ENCODE measurements at regions not wholly inside any gene's neighbourhood (a gene's known extent, or its start where the extent isn't known, plus 50 kb on each side); places are given as distances from the start of the nearest gene placed in this dataset.

DNA sequence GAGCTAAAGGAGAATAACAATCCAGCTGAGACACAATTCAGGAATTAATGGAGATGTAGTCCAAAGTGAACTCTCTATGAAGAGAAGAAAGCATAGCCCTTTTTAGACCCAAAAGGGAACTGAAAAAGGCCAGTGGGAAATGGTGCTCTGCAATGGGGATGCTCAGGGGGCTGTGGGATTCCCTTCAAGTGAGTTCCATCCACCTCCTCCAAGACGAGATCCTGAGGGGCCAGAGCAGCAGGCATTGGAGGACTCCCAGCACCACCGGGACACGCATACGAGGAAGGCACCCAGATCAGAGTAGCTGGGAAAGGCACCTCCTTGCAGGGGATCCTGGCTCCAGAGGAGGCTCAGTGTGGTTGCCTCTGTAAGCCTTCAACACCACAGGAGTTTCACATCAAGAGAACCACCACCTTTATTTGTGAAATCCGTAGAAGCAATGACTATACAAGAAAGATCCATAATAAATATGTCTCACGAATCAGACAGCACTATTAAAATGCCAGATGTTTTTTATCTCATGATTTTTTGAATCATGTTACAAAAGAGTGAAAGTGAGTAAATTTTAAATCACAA is 288.2 kb downstream of the MED10 start:
- TF ChIP-seq, protein P1, sequence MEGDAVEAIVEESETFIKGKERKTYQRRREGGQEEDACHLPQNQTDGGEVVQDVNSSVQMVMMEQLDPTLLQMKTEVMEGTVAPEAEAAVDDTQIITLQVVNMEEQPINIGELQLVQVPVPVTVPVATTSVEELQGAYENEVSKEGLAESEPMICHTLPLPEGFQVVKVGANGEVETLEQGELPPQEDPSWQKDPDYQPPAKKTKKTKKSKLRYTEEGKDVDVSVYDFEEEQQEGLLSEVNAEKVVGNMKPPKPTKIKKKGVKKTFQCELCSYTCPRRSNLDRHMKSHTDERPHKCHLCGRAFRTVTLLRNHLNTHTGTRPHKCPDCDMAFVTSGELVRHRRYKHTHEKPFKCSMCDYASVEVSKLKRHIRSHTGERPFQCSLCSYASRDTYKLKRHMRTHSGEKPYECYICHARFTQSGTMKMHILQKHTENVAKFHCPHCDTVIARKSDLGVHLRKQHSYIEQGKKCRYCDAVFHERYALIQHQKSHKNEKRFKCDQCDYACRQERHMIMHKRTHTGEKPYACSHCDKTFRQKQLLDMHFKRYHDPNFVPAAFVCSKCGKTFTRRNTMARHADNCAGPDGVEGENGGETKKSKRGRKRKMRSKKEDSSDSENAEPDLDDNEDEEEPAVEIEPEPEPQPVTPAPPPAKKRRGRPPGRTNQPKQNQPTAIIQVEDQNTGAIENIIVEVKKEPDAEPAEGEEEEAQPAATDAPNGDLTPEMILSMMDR (conservative IDR thresholded peaks at IDR 0.05) = no peak
- no peak overlapping the region for H3K4me3 Mint-ChIP-seq

DNA sequence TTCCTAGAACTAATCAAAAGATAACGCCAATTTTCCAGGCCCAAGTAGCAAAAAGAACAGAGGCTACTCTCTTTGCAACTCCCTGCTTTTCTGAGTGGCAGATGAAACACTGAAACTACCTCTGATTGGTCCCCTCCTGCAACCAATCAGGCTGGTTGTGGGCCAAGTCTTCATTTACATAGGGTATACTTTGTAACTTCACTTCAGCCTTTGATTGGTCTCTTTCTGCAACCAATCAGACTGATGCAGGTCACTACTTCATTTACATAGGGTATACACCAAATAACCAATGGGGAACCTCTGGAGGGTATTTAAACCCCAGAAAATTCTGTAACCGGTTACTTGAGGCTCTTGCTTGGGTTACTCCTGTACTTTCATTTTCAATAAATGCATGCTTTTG is 289.6 kb downstream of the MED10 start:
- Mint-ChIP-seq H3K9me3 (no peaks in the 10 kb centered on the region), H3K27me3 (ENCODE audit: insufficient read depth) (no peaks in the 10 kb centered on the region), H3K4me3 (no peak overlapping the region), H3K27ac (no peak overlapping the region), H3K4me1 (no peaks in the 10 kb centered on the region), H3K36me3 (ENCODE audit: low read depth) (no peaks in the 10 kb centered on the region)
- no peak overlapping the region for H3K4me3 ChIP-seq (ENCODE audit: low read length)
- TF ChIP-seq, protein P1 (conservative IDR thresholded peaks at IDR 0.05) = no peak
- no peaks in the 10 kb centered on the region for H3K36me3 ChIP-seq (ENCODE audit: control insufficient read depth, insufficient read depth, low read length)
- DNase-seq = no peak
- H3K27ac ChIP-seq (ENCODE audit: low read depth, low read length) = no peak overlapping the region
- 93 to 100% methylated on average over 2 of the region's 2 CpGs for WGBS, 2 experiments (ENCODE audit: insufficient coverage in 1 of 2, insufficient read length in 1 of 2)
- no peaks in the 10 kb centered on the region for H3K9me3 ChIP-seq (ENCODE audit: control insufficient read depth, low read length)
- H3K9ac ChIP-seq (ENCODE audit: extremely low read depth, low read length, poor library complexity, severe bottlenecking) = no peak overlapping the region
- no peaks in the 10 kb centered on the region for H3K27me3 ChIP-seq (ENCODE audit: control insufficient read depth, insufficient read depth, low read length, poor library complexity, severe bottlenecking)
- H3K4me1 ChIP-seq (ENCODE audit: control insufficient read depth, insufficient read depth, low read length) = no peaks in the 10 kb centered on the region

More for the DNA sequence above, 288.2 kb downstream of the MED10 start:
- DNase-seq = no peak
- Histone ChIP-seq H3K9ac (ENCODE audit: extremely low read depth, low read length, poor library complexity, severe bottlenecking) (no peak overlapping the region), H3K36me3 (ENCODE audit: control insufficient read depth, insufficient read depth, low read length) (no peaks in the 10 kb centered on the region), H3K27ac (ENCODE audit: low read depth, low read length) (no peak overlapping the region), H3K4me1 (ENCODE audit: control insufficient read depth, insufficient read depth, low read length) (no peaks in the 10 kb centered on the region), H3K27me3 (ENCODE audit: control insufficient read depth, insufficient read depth, low read length, poor library complexity, severe bottlenecking) (no peaks in the 10 kb centered on the region), H3K4me3 (ENCODE audit: low read length) (no peak overlapping the region), H3K9me3 (ENCODE audit: control insufficient read depth, low read length) (no peaks in the 10 kb centered on the region)
- Mint-ChIP-seq H3K36me3 (ENCODE audit: low read depth) (no peaks in the 10 kb centered on the region), H3K27ac (no peak overlapping the region), H3K27me3 (ENCODE audit: insufficient read depth) (no peaks in the 10 kb centered on the region), H3K9me3 (no peaks in the 10 kb centered on the region), H3K4me1 (no peaks in the 10 kb centered on the region)
- 95% methylated on average over 6 of the region's 6 CpGs; no CpG with 5 or more reads in 1 of the 2 experiments for WGBS, 2 experiments (ENCODE audit: insufficient coverage in 1 of 2, insufficient read length in 1 of 2)

DNA sequence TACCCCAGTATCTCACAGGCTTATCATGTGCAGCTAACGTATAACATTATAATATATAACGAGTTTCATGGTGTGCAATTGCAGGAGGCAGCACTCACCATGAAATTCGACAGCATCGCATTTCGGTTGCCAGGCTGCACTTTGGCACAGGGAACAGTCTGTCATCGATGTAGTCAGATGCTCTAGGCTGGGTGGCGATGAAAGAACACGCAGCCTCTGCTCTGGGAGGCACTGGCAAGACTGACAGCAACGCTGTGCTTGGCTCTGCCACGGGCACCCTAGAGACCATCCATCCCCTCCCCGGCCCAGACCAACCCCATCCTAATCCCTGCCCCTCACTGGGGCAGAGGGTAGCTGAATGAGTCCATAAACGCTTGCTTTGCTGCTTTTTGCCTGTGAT is 290.8 kb downstream of the MED10 start:
- H3K27ac ChIP-seq (ENCODE audit: low read depth, low read length) = no peak overlapping the region
- H3K4me1 ChIP-seq (ENCODE audit: control insufficient read depth, insufficient read depth, low read length) = no peaks in the 10 kb centered on the region
- H3K9ac ChIP-seq (ENCODE audit: extremely low read depth, low read length, poor library complexity, severe bottlenecking) = no peak overlapping the region
- Mint-ChIP-seq H3K9me3 (no peaks in the 10 kb centered on the region), H3K4me3 (no peak overlapping the region), H3K27me3 (ENCODE audit: insufficient read depth) (no peaks in the 10 kb centered on the region), H3K27ac (no peak overlapping the region), H3K36me3 (ENCODE audit: low read depth) (no peaks in the 10 kb centered on the region), H3K4me1 (no peaks in the 10 kb centered on the region)
- no peaks in the 10 kb centered on the region for H3K9me3 ChIP-seq (ENCODE audit: control insufficient read depth, low read length)
- WGBS, 2 experiments (ENCODE audit: insufficient coverage in 1 of 2, insufficient read length in 1 of 2) = 91 to 93% methylated on average over 11 to 12 of the region's 12 CpGs
- no peak for DNase-seq
- H3K27me3 ChIP-seq (ENCODE audit: control insufficient read depth, insufficient read depth, low read length, poor library complexity, severe bottlenecking) = no peaks in the 10 kb centered on the region
- no peak overlapping the region for H3K4me3 ChIP-seq (ENCODE audit: low read length)
- TF ChIP-seq, protein P1 (conservative IDR thresholded peaks at IDR 0.05) = no peak
- no peaks in the 10 kb centered on the region for H3K36me3 ChIP-seq (ENCODE audit: control insufficient read depth, insufficient read depth, low read length)
